H4 (cell line): ENCODE measurements at regions not wholly inside any gene's neighbourhood (a gene's known extent, or its start where the extent isn't known, plus 50 kb on each side); places are given as distances from the start of the nearest gene placed in this dataset.
"Not testable (repeated sequence)": the region's sequence is repeated elsewhere in the genome, so short reads cannot be mapped to it uniquely, and the experiment has no call there.

Experiments
- DNase-seq: peaks from one replicate; pipeline ENCODE4 v3.0.0-alpha.2; 2015; ENCODE audit warnings: low spot score

- no peak for DNase-seq
These were observed 226.9 kb upstream of the SHH start for GRCh38 chr7:156039194-156039593.

GRCh38 chr7:156038345-156038744 is 226.1 kb upstream of the SHH start:
- no peak for DNase-seq

- no peak for DNase-seq
These were observed 223.9 kb upstream of the SHH start for GRCh38 chr7:156036153-156036552.

- not testable (repeated sequence) for DNase-seq
These were observed 223.1 kb upstream of the SHH start for GRCh38 chr7:156035387-156035786.

- DNase-seq = no peak
These were observed 222.1 kb upstream of the SHH start for GRCh38 chr7:156034397-156034796.

- DNase-seq = no peak
These were observed 220.7 kb upstream of the SHH start for GRCh38 chr7:156032973-156033372.

GRCh38 chr7:156031679-156032478 is 219.6 kb upstream of the SHH start:
- no peak for DNase-seq

- no peak for DNase-seq
These were observed 217.3 kb upstream of the SHH start for GRCh38 chr7:156029460-156030007.

GRCh38 chr7:156028521-156028920 is 216.3 kb upstream of the SHH start:
- no peak for DNase-seq

- DNase-seq = no peak
These were observed 215.6 kb upstream of the SHH start for GRCh38 chr7:156027821-156028220.

- DNase-seq = no peak
These were observed 214.3 kb upstream of the SHH start for GRCh38 chr7:156026603-156027002.

- DNase-seq = no peak
These were observed 213.9 kb upstream of the SHH start for GRCh38 chr7:156026076-156026600.

GRCh38 chr7:156025675-156026074 is 213.4 kb upstream of the SHH start:
- DNase-seq = no peak

- DNase-seq = no peak
These were observed 211.9 kb upstream of the SHH start for GRCh38 chr7:156024201-156024600.

GRCh38 chr7:156022483-156023459 is 210.5 kb upstream of the SHH start:
- DNase-seq = no peak

GRCh38 chr7:156021471-156021870 is 209.2 kb upstream of the SHH start:
- DNase-seq = no peak

GRCh38 chr7:156020566-156020965 is 208.3 kb upstream of the SHH start:
- no peak for DNase-seq

- no peak for DNase-seq
These were observed 207.7 kb upstream of the SHH start for GRCh38 chr7:156019776-156020565.

GRCh38 chr7:156019308-156019707 is 207.0 kb upstream of the SHH start:
- no peak for DNase-seq

- DNase-seq = no peak
These were observed 205.8 kb upstream of the SHH start for GRCh38 chr7:156017916-156018700.

- DNase-seq = no peak
These were observed 205.2 kb upstream of the SHH start for GRCh38 chr7:156017431-156017830.
